ENCODE measurements at regions not wholly inside any gene's neighbourhood (a gene's known extent, or its start where the extent isn't known, plus 50 kb on each side); places are given as distances from the start of the nearest gene placed in this dataset.

GRCh38 chr14:42909659-42910058 lies 1303.0 kb downstream of the LRFN5 start:
- Histone ChIP-seq H3K36me3 (ENCODE audit: control insufficient read depth in 2 of 2, insufficient read depth in 1 of 2, low read length in 2 of 2) (no peaks in the 10 kb centered on the region), H3K4me3 (ENCODE audit: low read depth, low read length) (no peak overlapping the region), H3K27ac (ENCODE audit: extremely low read depth, low read depth, low read length) (no peak overlapping the region), H3K4me1 (ENCODE audit: control insufficient read depth, insufficient read depth, low read length) (no peaks in the 10 kb centered on the region), H3K9me3 (ENCODE audit: control insufficient read depth, insufficient read depth, low read depth, low read length) (no peaks in the 10 kb centered on the region)
- TF ChIP-seq ZNF843 (tag by site-specific recombination; IDR thresholded peaks at IDR 0.05): no peak
- POLR2A ChIA-PET: no interaction called here
- CTCF ChIA-PET: no interaction called here

DNA sequence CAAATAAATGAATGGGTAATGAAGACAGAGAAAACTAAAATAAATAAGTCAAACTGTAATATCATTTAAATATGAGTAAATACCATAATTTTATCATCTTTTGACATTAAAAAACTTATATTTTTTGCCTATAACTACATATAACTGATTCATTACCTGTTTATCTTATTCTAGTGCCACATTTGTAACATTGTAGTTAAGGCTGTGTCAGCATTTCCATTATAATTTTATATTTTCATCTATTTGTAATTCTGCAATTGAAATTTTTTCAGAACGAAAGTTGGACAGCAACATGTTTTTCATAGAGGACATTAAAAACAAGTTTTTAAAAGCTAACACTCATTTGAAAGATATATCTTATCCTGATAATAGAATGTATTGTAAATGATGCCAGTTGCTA lies 1286.5 kb downstream of the LRFN5 start:
- Histone ChIP-seq H3K27ac (ENCODE audit: extremely low read depth, low read depth, low read length) (no peak overlapping the region), H3K9me3 (ENCODE audit: control insufficient read depth, insufficient read depth, low read depth, low read length) (no peaks in the 10 kb centered on the region), H3K4me3 (ENCODE audit: low read depth, low read length) (no peak overlapping the region), H3K4me1 (ENCODE audit: control insufficient read depth, insufficient read depth, low read length) (no peaks in the 10 kb centered on the region), H3K36me3 (ENCODE audit: control insufficient read depth in 2 of 2, insufficient read depth in 1 of 2, low read length in 2 of 2) (no peaks in the 10 kb centered on the region)
- ChIA-PET POLR2A (no interaction called here), CTCF (no interaction called here)
- TF ChIP-seq ZNF501 (tag by site-specific recombination; IDR thresholded peaks at IDR 0.05): no peak
- TF ChIP-seq ZNF311 (tag by site-specific recombination; IDR thresholded peaks at IDR 0.05; ENCODE audit: borderline replicate concordance): no peak
- no peak for TF ChIP-seq ZNF324 (tag by site-specific recombination; IDR thresholded peaks at IDR 0.05)

DNA sequence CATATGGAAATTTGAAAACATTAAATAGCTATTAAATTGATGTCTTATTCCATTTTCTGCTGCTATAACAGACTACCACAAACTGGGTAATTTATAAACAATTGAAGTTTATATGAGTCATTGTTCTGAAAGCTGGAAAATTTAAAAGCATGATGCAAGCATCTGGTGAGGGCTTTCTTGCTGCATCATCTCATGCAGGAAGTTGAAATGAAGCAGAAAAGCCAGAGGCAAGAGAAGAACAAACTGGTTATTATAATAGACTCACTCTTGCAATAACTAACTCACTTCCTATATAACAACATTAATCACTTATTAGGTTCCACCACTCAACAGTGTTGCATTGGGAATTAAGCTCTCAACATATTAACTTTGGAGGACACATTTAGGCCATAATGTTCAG lies 1277.4 kb downstream of the LRFN5 start:
- ChIA-PET POLR2A (no interaction called here), CTCF (no interaction called here)
- no peak overlapping the region for H3K27ac ChIP-seq (ENCODE audit: extremely low read depth, low read depth, low read length)

GRCh38 chr14:42877716-42878115 lies 1271.0 kb downstream of the LRFN5 start:
- Histone ChIP-seq H3K9me3 (ENCODE audit: control insufficient read depth, insufficient read depth, low read depth, low read length) (no peaks in the 10 kb centered on the region), H3K4me1 (ENCODE audit: control insufficient read depth, insufficient read depth, low read length) (no peaks in the 10 kb centered on the region), H3K27ac (ENCODE audit: extremely low read depth, low read depth, low read length) (no peak overlapping the region), H3K4me3 (ENCODE audit: low read depth, low read length) (no peak overlapping the region), H3K36me3 (ENCODE audit: control insufficient read depth in 2 of 2, insufficient read depth in 1 of 2, low read length in 2 of 2) (no peaks in the 10 kb centered on the region)
- CTCF ChIA-PET: no interaction called here
- POLR2A ChIA-PET: no interaction called here
- TF ChIP-seq ZNF529 (tag by site-specific recombination; IDR thresholded peaks at IDR 0.05; ENCODE audit: insufficient replicate concordance) (no peak), ZFP37 (tag by site-specific recombination; IDR thresholded peaks at IDR 0.05) (no peak), ZNF654 (tag by site-specific recombination; IDR thresholded peaks at IDR 0.05; ENCODE audit: low read depth) (no peak), ZSCAN23 (tag by site-specific recombination; IDR thresholded peaks at IDR 0.05) (no peak), ZNF558 (tag by site-specific recombination; IDR thresholded peaks at IDR 0.05) (no peak), ZNF837 (tag by site-specific recombination; IDR thresholded peaks at IDR 0.05) (no peak), ZBTB48 (tag by site-specific recombination; IDR thresholded peaks at IDR 0.05) (no peak), ZNF239 (tag by site-specific recombination; IDR thresholded peaks at IDR 0.05) (no peak), ZNF776 (tag by site-specific recombination; IDR thresholded peaks at IDR 0.05; ENCODE audit: borderline replicate concordance) (no peak)
- TF ChIP-seq, protein P1, sequence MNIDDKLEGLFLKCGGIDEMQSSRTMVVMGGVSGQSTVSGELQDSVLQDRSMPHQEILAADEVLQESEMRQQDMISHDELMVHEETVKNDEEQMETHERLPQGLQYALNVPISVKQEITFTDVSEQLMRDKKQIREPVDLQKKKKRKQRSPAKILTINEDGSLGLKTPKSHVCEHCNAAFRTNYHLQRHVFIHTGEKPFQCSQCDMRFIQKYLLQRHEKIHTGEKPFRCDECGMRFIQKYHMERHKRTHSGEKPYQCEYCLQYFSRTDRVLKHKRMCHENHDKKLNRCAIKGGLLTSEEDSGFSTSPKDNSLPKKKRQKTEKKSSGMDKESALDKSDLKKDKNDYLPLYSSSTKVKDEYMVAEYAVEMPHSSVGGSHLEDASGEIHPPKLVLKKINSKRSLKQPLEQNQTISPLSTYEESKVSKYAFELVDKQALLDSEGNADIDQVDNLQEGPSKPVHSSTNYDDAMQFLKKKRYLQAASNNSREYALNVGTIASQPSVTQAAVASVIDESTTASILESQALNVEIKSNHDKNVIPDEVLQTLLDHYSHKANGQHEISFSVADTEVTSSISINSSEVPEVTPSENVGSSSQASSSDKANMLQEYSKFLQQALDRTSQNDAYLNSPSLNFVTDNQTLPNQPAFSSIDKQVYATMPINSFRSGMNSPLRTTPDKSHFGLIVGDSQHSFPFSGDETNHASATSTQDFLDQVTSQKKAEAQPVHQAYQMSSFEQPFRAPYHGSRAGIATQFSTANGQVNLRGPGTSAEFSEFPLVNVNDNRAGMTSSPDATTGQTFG (tag by site-specific recombination; IDR thresholded peaks at IDR 0.05; ENCODE audit: borderline replicate concordance): no peak

More for the DNA sequence above, 1277.4 kb downstream of the LRFN5 start:
- Histone ChIP-seq H3K36me3 (ENCODE audit: control insufficient read depth in 2 of 2, insufficient read depth in 1 of 2, low read length in 2 of 2) (no peaks in the 10 kb centered on the region), H3K4me1 (ENCODE audit: control insufficient read depth, insufficient read depth, low read length) (no peaks in the 10 kb centered on the region), H3K9me3 (ENCODE audit: control insufficient read depth, insufficient read depth, low read depth, low read length) (no peaks in the 10 kb centered on the region), H3K4me3 (ENCODE audit: low read depth, low read length) (no peak overlapping the region)
- no peak for TF ChIP-seq ZSCAN16 (tag by site-specific recombination; IDR thresholded peaks at IDR 0.05)
- TF ChIP-seq ZNF707 (tag by site-specific recombination; IDR thresholded peaks at IDR 0.05): no peak
- no peak for TF ChIP-seq ZFP41 (tag by site-specific recombination; IDR thresholded peaks at IDR 0.05; ENCODE audit: borderline replicate concordance)
- TF ChIP-seq ZNF521 (tag by site-specific recombination; IDR thresholded peaks at IDR 0.05): no peak
- TF ChIP-seq ZNF155 (tag by site-specific recombination; IDR thresholded peaks at IDR 0.05): no peak
- no peak for TF ChIP-seq ZNF76 (tag by site-specific recombination; IDR thresholded peaks at IDR 0.05; ENCODE audit: borderline replicate concordance, low read depth)
- no peak for TF ChIP-seq ZNF133 (tag by site-specific recombination; IDR thresholded peaks at IDR 0.05)
- TF ChIP-seq ZNF600 (tag by site-specific recombination; IDR thresholded peaks at IDR 0.05): no peak
- TF ChIP-seq ZNF335 (tag by site-specific recombination; conservative IDR thresholded peaks at IDR 0.05): no peak
- TF ChIP-seq ZNF621 (tag by site-specific recombination; IDR thresholded peaks at IDR 0.05): no peak
- no peak for TF ChIP-seq ZXDB (tag by site-specific recombination; IDR thresholded peaks at IDR 0.05)
- TF ChIP-seq, protein P2, sequence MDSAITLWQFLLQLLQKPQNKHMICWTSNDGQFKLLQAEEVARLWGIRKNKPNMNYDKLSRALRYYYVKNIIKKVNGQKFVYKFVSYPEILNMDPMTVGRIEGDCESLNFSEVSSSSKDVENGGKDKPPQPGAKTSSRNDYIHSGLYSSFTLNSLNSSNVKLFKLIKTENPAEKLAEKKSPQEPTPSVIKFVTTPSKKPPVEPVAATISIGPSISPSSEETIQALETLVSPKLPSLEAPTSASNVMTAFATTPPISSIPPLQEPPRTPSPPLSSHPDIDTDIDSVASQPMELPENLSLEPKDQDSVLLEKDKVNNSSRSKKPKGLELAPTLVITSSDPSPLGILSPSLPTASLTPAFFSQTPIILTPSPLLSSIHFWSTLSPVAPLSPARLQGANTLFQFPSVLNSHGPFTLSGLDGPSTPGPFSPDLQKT (IDR thresholded peaks at IDR 0.05; ENCODE audit: borderline replicate concordance, low read depth, low read length): no peak
- TF ChIP-seq HOXC10 (CRISPR knock-in tag; IDR thresholded peaks at IDR 0.05): no peak
- no peak for TF ChIP-seq ZNF140 (tag by site-specific recombination; IDR thresholded peaks at IDR 0.05)
- no peak for TF ChIP-seq ZNF248 (tag by site-specific recombination; IDR thresholded peaks at IDR 0.05)
- TF ChIP-seq ZNF114 (tag by site-specific recombination; IDR thresholded peaks at IDR 0.05): no peak
- no peak for TF ChIP-seq ZNF132 (tag by site-specific recombination; IDR thresholded peaks at IDR 0.05; ENCODE audit: borderline replicate concordance)
- TF ChIP-seq, protein P3, sequence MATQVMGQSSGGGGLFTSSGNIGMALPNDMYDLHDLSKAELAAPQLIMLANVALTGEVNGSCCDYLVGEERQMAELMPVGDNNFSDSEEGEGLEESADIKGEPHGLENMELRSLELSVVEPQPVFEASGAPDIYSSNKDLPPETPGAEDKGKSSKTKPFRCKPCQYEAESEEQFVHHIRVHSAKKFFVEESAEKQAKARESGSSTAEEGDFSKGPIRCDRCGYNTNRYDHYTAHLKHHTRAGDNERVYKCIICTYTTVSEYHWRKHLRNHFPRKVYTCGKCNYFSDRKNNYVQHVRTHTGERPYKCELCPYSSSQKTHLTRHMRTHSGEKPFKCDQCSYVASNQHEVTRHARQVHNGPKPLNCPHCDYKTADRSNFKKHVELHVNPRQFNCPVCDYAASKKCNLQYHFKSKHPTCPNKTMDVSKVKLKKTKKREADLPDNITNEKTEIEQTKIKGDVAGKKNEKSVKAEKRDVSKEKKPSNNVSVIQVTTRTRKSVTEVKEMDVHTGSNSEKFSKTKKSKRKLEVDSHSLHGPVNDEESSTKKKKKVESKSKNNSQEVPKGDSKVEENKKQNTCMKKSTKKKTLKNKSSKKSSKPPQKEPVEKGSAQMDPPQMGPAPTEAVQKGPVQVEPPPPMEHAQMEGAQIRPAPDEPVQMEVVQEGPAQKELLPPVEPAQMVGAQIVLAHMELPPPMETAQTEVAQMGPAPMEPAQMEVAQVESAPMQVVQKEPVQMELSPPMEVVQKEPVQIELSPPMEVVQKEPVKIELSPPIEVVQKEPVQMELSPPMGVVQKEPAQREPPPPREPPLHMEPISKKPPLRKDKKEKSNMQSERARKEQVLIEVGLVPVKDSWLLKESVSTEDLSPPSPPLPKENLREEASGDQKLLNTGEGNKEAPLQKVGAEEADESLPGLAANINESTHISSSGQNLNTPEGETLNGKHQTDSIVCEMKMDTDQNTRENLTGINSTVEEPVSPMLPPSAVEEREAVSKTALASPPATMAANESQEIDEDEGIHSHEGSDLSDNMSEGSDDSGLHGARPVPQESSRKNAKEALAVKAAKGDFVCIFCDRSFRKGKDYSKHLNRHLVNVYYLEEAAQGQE (tag by site-specific recombination; IDR thresholded peaks at IDR 0.05): no peak

Data from HEK293 (cell line).